Gastrocnemius medialis (tissue), 4 donors: ENCODE measurements at regions not wholly inside any gene's neighbourhood (a gene's known extent, or its start where the extent isn't known, plus 50 kb on each side); places are given as distances from the start of the nearest gene placed in this dataset.

Source experiments
- ATAC-seq, 2 donors: fragments of 150-250 bp; one replicate each; pipeline ENCODE4 v1.9.1; 2016
- DNase-seq, 2 donors: peaks; one replicate each; pipeline ENCODE4 v3.0.0-alpha.2; 2019
- H3K27ac ChIP-seq, 4 donors: fragments of 200-600 bp; sonication (generic); 1 replicate in 1 of 4; 2 replicates in 3 of 4; pipeline ENCODE4 v1.5.1; 2016 to 2018; ENCODE audit warnings: mild to moderate bottlenecking in 2 of 4, moderate library complexity in 1 of 4
- H3K27me3 ChIP-seq, 3 donors: fragments of 200-600 bp; sonication (generic) in 2 of 3; 1 replicate in 1 of 3; 2 replicates in 2 of 3; pipeline versions ENCODE4 v1.5.1 to v1.6.0; 2016 to 2019; ENCODE audit warnings: mild to moderate bottlenecking in 1 of 3, moderate library complexity in 1 of 3
- H3K36me3 ChIP-seq, 2 donors: fragments of 200-600 bp; sonication (generic) in 1 of 2; one replicate each; pipeline ENCODE4 v1.5.1; 2017 to 2018
- H3K4me1 ChIP-seq, 2 donors: fragments of 200-600 bp; sonication (generic) in 1 of 2; one replicate each; pipeline ENCODE4 v1.5.1; 2016 to 2017; ENCODE audit warnings: mild to moderate bottlenecking in 2 of 2
- H3K4me3 ChIP-seq, 4 donors: fragments of 200-600 bp; sonication (generic) in 3 of 4; 1 replicate in 1 of 4; 2 replicates in 3 of 4; pipeline ENCODE4 v1.5.1; 2016 to 2019; ENCODE audit warnings: mild to moderate bottlenecking in 2 of 4
- H3K9me3 ChIP-seq, 3 donors: fragments of 200-600 bp; sonication (generic) in 2 of 3; 1 replicate in 1 of 3; 2 replicates in 2 of 3; pipeline ENCODE4 v1.5.1; 2016 to 2019
- POLR2A ChIP-seq, 2 donors: fragments of 450-650 bp; IDR thresholded peaks; one replicate each; pipeline ENCODE4 v1.6.1; 2017; ENCODE audit warnings: antibody characterized with exemption in 2 of 2, mild to moderate bottlenecking in 2 of 2, moderate library complexity in 2 of 2
- in situ Hi-C, 4 donors: fragments of 200-750 bp; cut with MboI; loops; one replicate each; pipeline versions ENCODE4 v1.15.0 to v1.8.0; 2017; ENCODE audit warnings: low sequenced_read_pairs in 4 of 4
- intact Hi-C: fragments of 100-400 bp; cut with DNase I; formaldehyde crosslinking; loops from one replicate; pipeline ENCODE4 v1.15.1; 2023; ENCODE audit warnings: low total_unique reads
- TF ChIP-seq, protein P1 (sequence below), 5 experiments: fragments of 450-650 bp in 3 of 5; fragments of 200-600 bp in 2 of 5; sonication (generic) in 2 of 5; IDR thresholded peaks in 4 of 5; conservative IDR thresholded peaks in 1 of 5; 1 replicate in 4 of 5; 2 replicates in 1 of 5; pipeline ENCODE4 v1.5.1; 2016 to 2019; ENCODE audit warnings: antibody characterized with exemption in 5 of 5, mild to moderate bottlenecking in 3 of 5, moderate library complexity in 3 of 5

DNA sequence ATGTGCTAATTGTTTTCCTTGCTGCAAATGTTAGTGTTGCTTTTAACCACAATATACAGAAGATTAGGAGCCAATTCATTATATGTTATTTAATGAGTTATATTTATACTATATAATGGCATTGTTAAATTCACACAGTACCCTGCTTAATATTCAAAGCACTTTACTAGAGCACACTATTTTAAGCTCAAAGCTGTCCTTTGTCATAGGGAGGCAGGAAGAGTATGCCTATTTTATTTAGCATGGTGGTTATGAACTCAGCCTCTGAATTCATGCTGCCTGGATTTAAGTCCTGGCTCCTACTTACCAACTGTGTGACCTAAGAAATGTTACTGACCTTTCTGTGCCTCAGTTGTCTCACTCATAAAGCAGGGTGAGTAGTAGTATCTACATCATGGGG, 80.5 kb downstream of the FASTKD2 start:
- Histone ChIP-seq H3K4me1 (peaks cover 0 to 4% of the 10 kb centered on the region in 2 donors), H3K36me3 (no peaks in the 10 kb centered on the region), H3K27ac (no peak overlapping the region), H3K27me3 (no peaks in the 10 kb centered on the region), H3K9me3 (no peaks in the 10 kb centered on the region), H3K4me3 (no peak overlapping the region)
- DNase-seq, result no peak
- TF ChIP-seq, protein P1, sequence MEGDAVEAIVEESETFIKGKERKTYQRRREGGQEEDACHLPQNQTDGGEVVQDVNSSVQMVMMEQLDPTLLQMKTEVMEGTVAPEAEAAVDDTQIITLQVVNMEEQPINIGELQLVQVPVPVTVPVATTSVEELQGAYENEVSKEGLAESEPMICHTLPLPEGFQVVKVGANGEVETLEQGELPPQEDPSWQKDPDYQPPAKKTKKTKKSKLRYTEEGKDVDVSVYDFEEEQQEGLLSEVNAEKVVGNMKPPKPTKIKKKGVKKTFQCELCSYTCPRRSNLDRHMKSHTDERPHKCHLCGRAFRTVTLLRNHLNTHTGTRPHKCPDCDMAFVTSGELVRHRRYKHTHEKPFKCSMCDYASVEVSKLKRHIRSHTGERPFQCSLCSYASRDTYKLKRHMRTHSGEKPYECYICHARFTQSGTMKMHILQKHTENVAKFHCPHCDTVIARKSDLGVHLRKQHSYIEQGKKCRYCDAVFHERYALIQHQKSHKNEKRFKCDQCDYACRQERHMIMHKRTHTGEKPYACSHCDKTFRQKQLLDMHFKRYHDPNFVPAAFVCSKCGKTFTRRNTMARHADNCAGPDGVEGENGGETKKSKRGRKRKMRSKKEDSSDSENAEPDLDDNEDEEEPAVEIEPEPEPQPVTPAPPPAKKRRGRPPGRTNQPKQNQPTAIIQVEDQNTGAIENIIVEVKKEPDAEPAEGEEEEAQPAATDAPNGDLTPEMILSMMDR (IDR thresholded peaks at IDR 0.05 in 4 of 5, conservative IDR thresholded peaks at IDR 0.05 in 1 of 5), result no peak
- no peak for TF ChIP-seq POLR2A (IDR thresholded peaks at IDR 0.05)
- no peak for ATAC-seq
- intact Hi-C loops, result no loop called here
- in situ Hi-C loops, result no loop called here

DNA sequence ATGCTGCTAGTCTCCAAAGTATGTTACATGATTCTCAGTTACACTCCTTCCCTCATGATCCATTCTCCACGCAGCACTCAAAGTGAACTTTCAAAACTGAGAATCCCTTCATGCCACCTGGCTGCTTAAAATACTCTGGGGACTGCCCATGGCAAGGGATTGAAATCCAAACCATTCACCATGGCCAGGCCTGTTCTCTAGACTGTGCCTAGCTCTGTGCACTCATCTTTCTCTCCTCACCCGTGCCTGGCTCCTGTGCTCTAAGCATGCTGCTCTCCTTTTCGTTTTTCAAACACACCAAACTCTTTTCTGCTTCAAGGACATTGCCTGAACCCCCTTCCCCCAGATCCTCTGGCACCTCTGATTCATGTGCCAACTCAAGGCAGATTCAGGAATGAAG, 80.9 kb downstream of the FASTKD2 start:
- no peaks in the 10 kb centered on the region for H3K27me3 ChIP-seq
- H3K4me1 ChIP-seq, result peaks cover 0 to 4% of the 10 kb centered on the region in 2 donors
- in situ Hi-C loops, result no loop called here
- DNase-seq (no peak), ATAC-seq (no peak)
- TF ChIP-seq POLR2A (IDR thresholded peaks at IDR 0.05), result no peak
- TF ChIP-seq, protein P1 (IDR thresholded peaks at IDR 0.05 in 4 of 5, conservative IDR thresholded peaks at IDR 0.05 in 1 of 5), result no peak
- intact Hi-C loops, result no loop called here
- no peak overlapping the region for H3K27ac ChIP-seq
- H3K4me3 ChIP-seq, result no peak overlapping the region
- no peaks in the 10 kb centered on the region for H3K9me3 ChIP-seq
- H3K36me3 ChIP-seq, result no peaks in the 10 kb centered on the region

DNA sequence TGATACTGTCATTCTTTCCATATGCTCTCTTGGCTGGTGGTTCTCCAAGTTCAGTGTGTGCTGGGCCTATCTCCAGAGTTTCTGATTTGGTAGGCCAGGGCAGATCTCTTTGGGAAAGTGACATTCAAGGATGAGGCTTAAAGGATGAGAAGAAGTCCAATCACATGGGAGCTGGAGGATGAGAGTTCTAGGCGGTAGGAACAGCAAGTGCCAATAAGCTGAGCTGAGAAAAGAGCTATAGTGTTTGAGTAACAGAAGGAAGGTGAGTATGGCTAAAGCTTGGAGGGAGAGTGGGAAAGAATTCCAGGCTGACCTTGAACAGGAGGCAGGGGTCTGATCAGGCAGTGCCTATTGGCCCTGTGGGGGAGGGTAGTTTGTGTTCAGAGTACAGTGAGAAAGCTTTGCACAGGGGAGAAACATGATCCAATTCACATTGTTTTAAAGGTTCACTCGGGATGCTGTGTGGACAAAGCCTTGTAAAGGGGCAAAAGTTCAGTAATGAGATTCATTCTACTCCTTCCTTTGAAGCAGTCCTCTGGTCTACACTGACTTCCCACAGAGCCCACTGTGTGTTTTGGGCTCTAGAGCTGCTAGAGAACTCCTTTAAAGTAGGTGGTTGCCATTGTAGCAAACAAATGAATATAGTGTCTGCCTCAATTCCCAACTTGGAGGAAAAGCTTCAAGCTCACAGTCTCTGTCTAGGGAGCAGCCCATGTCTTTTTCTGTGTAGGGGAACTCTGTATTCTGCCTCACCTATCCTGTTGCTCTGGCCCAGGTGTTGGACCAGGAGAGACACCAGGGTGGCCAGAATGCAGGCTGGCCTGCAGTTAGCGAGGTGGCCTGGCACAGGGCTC, 81.8 kb downstream of the FASTKD2 start:
- Histone ChIP-seq H3K27me3 (no peaks in the 10 kb centered on the region), H3K4me1 (peaks cover 0 to 4% of the 10 kb centered on the region in 2 donors), H3K36me3 (no peaks in the 10 kb centered on the region), H3K27ac (no peak overlapping the region), H3K4me3 (no peak overlapping the region), H3K9me3 (no peaks in the 10 kb centered on the region)
- in situ Hi-C loops (no loop called here), intact Hi-C loops (no loop called here)
- no peak for ATAC-seq
- TF ChIP-seq, protein P1 (IDR thresholded peaks at IDR 0.05 in 4 of 5, conservative IDR thresholded peaks at IDR 0.05 in 1 of 5), result no peak
- no peak for TF ChIP-seq POLR2A (IDR thresholded peaks at IDR 0.05)
- DNase-seq, result no peak

DNA sequence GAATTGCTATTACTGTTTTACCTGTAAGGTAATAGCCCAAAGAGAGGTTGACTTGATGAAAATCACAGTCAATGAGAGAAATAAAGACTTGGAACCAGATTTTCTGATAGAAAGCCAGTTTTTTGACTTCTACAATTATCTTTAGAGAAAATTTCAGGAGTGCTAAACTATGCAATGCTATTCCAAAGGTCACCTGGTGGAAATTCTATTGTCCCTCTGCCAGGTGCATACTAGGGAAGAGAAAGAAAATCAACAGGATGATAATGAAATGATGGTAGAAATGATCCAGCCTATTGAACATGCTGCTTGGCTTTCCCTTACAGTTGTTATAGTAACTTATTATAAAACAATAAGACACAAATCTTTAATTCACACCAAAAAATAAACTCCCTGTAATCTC, 85.0 kb downstream of the FASTKD2 start:
- Histone ChIP-seq H3K4me3 (no peak overlapping the region), H3K36me3 (no peaks in the 10 kb centered on the region), H3K9me3 (no peaks in the 10 kb centered on the region), H3K27me3 (no peaks in the 10 kb centered on the region), H3K27ac (no peak overlapping the region), H3K4me1 (peaks cover 0 to 4% of the 10 kb centered on the region in 2 donors)
- in situ Hi-C loops (no loop called here), intact Hi-C loops (no loop called here)
- TF ChIP-seq, protein P1 (IDR thresholded peaks at IDR 0.05 in 4 of 5, conservative IDR thresholded peaks at IDR 0.05 in 1 of 5), result no peak
- no peak for TF ChIP-seq POLR2A (IDR thresholded peaks at IDR 0.05)
- ATAC-seq (no peak), DNase-seq (no peak)
